ENCODE measurements at regions not wholly inside any gene's neighbourhood (a gene's known extent, or its start where the extent isn't known, plus 50 kb on each side); places are given as distances from the start of the nearest gene placed in this dataset.

- TF ChIP-seq CTCF (IDR thresholded peaks at IDR 0.05) (no peak), POLR2A (IDR thresholded peaks at IDR 0.05) (no peak)
Measured at GRCh38 chr18:50507120-50507590, 52.7 kb upstream of the MAPK4 start.

Data from lower leg skin (tissue), 3 donors.